GM23338 (cell line): ENCODE measurements at regions not wholly inside any gene's neighbourhood (a gene's known extent, or its start where the extent isn't known, plus 50 kb on each side); places are given as distances from the start of the nearest gene placed in this dataset.
"Not testable (repeated sequence)": the region's sequence is repeated elsewhere in the genome, so short reads cannot be mapped to it uniquely, and the experiment has no call there.

Source experiments
- ATAC-seq: fragments of 200-7000 bp; cut with Tn5 transposase; 3 replicates; pipeline ENCODE4 v1.9.1; 2020
- DNase-seq: peaks from one replicate; pipeline ENCODE4 v3.0.0-alpha.2; 2015; ENCODE audit warnings: low spot score
- H2AFZ ChIP-seq: fragments of 200-600 bp; sonication (generic); 2 replicates; pipeline ENCODE4 v1.8.0; 2016; ENCODE audit warnings: antibody characterized with exemption, mild to moderate bottlenecking, moderate library complexity
- H3F3A ChIP-seq: fragments of 200-600 bp; sonication (generic); replicated peaks from 2 replicates; pipeline ENCODE4 v1.8.0; 2017; ENCODE audit warnings: antibody characterized with exemption, mixed run types, low read depth
- H3K27ac ChIP-seq: fragments of 200-600 bp; sonication (generic); 2 replicates; pipeline ENCODE4 v1.6.1; 2016; ENCODE audit warnings: low read depth
- H3K27me3 ChIP-seq: fragments of 200-600 bp; sonication (generic); 2 replicates; pipeline ENCODE4 v1.8.0; 2016; ENCODE audit warnings: mild to moderate bottlenecking, mixed run types, moderate library complexity; ENCODE audit not compliant: insufficient read depth
- H3K36me3 ChIP-seq: fragments of 200-600 bp; sonication (generic); 2 replicates; pipeline ENCODE4 v1.8.0; 2016; ENCODE audit warnings: mild to moderate bottlenecking; ENCODE audit not compliant: insufficient read depth
- H3K4me1 ChIP-seq: fragments of 200-600 bp; sonication (generic); 2 replicates; pipeline ENCODE4 v1.8.0; 2016; ENCODE audit warnings: mild to moderate bottlenecking, moderate library complexity; ENCODE audit not compliant: insufficient read depth
- H3K4me2 ChIP-seq: fragments of 200-600 bp; sonication (generic); 2 replicates; pipeline ENCODE4 v1.7.1; 2017; ENCODE audit warnings: mixed run types
- H3K4me3 ChIP-seq: fragments of 200-600 bp; sonication (generic); 2 replicates; pipeline ENCODE4 v1.6.1; 2016; ENCODE audit warnings: mixed run types
- H3K79me2 ChIP-seq: fragments of 200-600 bp; sonication (generic); replicated peaks from 2 replicates; pipeline ENCODE4 v1.8.0; 2017; ENCODE audit warnings: mild to moderate bottlenecking; ENCODE audit not compliant: insufficient read depth
- H3K9me2 ChIP-seq: fragments of 200-600 bp; sonication (generic); 2 replicates; pipeline ENCODE4 v1.8.0; 2017; ENCODE audit not compliant: insufficient read depth
- H4K20me1 ChIP-seq: fragments of 200-600 bp; sonication (generic); replicated peaks from 2 replicates; pipeline ENCODE4 v1.8.0; 2017; ENCODE audit warnings: mild to moderate bottlenecking; ENCODE audit not compliant: insufficient read depth
- H3K27ac Mint-ChIP-seq: 2 replicates; pipeline ENCODE4 v1.8.0; 2020; ENCODE audit warnings: inconsistent platforms, mild to moderate bottlenecking, moderate library complexity, mixed read lengths
- H3K27me3 Mint-ChIP-seq: 3 replicates; pipeline ENCODE4 v1.8.0; 2022; ENCODE audit warnings: low read depth, mild to moderate bottlenecking, moderate library complexity, mixed read lengths, inconsistent platforms; ENCODE audit not compliant: insufficient read depth, poor library complexity
- H3K36me3 Mint-ChIP-seq: 3 replicates; pipeline ENCODE4 v1.8.0; 2021; ENCODE audit warnings: low read depth, mild to moderate bottlenecking, inconsistent platforms, moderate library complexity, mixed read lengths
- H3K4me1 Mint-ChIP-seq: 3 replicates; pipeline ENCODE4 v1.8.0; 2020; ENCODE audit warnings: mild to moderate bottlenecking, inconsistent platforms, mixed read lengths
- H3K4me3 Mint-ChIP-seq: 3 replicates; pipeline ENCODE4 v1.8.0; 2021; ENCODE audit warnings: moderate library complexity, mild to moderate bottlenecking, inconsistent platforms, mixed read lengths
- H3K9me3 Mint-ChIP-seq: 3 replicates; pipeline ENCODE4 v1.8.0; 2020; ENCODE audit warnings: moderate library complexity, mild to moderate bottlenecking, inconsistent platforms, mixed read lengths

- H3K27me3 ChIP-seq, H3F3A ChIP-seq, H3K4me1 ChIP-seq, H4K20me1 ChIP-seq, H3K27me3 Mint-ChIP-seq, H3K4me1 Mint-ChIP-seq, H3K9me2 ChIP-seq, H2AFZ ChIP-seq, H3K9me3 Mint-ChIP-seq, H3K27ac ChIP-seq, H3K79me2 ChIP-seq, H3K4me2 ChIP-seq, H3K36me3 ChIP-seq, H3K36me3 Mint-ChIP-seq, H3K27ac Mint-ChIP-seq, H3K4me3 ChIP-seq, ATAC-seq, DNase-seq, H3K4me3 Mint-ChIP-seq: not testable (repeated sequence)
These were observed 260.2 kb downstream of the BCL2L11 start for GRCh38 chr2:111380733-111381439.

GRCh38 chr2:111381530-111382306 is 261.0 kb downstream of the BCL2L11 start:
- not testable (repeated sequence) for DNase-seq, H2AFZ ChIP-seq, H3K36me3 Mint-ChIP-seq, H3K4me2 ChIP-seq, H3K27me3 ChIP-seq, H4K20me1 ChIP-seq, ATAC-seq, H3K27me3 Mint-ChIP-seq, H3K36me3 ChIP-seq, H3K9me2 ChIP-seq, H3K4me3 Mint-ChIP-seq, H3K79me2 ChIP-seq, H3F3A ChIP-seq, H3K27ac Mint-ChIP-seq, H3K4me1 Mint-ChIP-seq, H3K4me3 ChIP-seq, H3K4me1 ChIP-seq, H3K27ac ChIP-seq, H3K9me3 Mint-ChIP-seq

- not testable (repeated sequence) for DNase-seq, H3K4me3 ChIP-seq, H3K4me1 ChIP-seq, H2AFZ ChIP-seq, H3K4me3 Mint-ChIP-seq, H3K79me2 ChIP-seq, H3K4me1 Mint-ChIP-seq, H3K27ac Mint-ChIP-seq, ATAC-seq, H3K9me2 ChIP-seq, H3F3A ChIP-seq, H3K36me3 ChIP-seq, H3K27me3 Mint-ChIP-seq, H3K27ac ChIP-seq, H3K9me3 Mint-ChIP-seq, H3K36me3 Mint-ChIP-seq, H3K27me3 ChIP-seq, H3K4me2 ChIP-seq, H4K20me1 ChIP-seq
These were observed 261.8 kb downstream of the BCL2L11 start for GRCh38 chr2:111382507-111382906.

GRCh38 chr2:111383311-111383710 is 262.6 kb downstream of the BCL2L11 start:
- ATAC-seq, H3K4me3 Mint-ChIP-seq, H3K9me2 ChIP-seq, H3K4me1 Mint-ChIP-seq, H3K36me3 Mint-ChIP-seq, H3F3A ChIP-seq, H2AFZ ChIP-seq, H3K4me1 ChIP-seq, H3K27ac Mint-ChIP-seq, H3K4me2 ChIP-seq, H3K27me3 Mint-ChIP-seq, H3K4me3 ChIP-seq, DNase-seq, H3K27ac ChIP-seq, H3K79me2 ChIP-seq, H3K27me3 ChIP-seq, H3K9me3 Mint-ChIP-seq, H4K20me1 ChIP-seq, H3K36me3 ChIP-seq: not testable (repeated sequence)

GRCh38 chr2:111385226-111385957 is 264.7 kb downstream of the BCL2L11 start:
- ATAC-seq, H3K9me3 Mint-ChIP-seq, H3K4me3 ChIP-seq, H3F3A ChIP-seq, DNase-seq, H3K4me3 Mint-ChIP-seq, H3K27ac ChIP-seq, H3K4me1 ChIP-seq, H3K27me3 Mint-ChIP-seq, H3K36me3 Mint-ChIP-seq, H3K4me1 Mint-ChIP-seq, H3K79me2 ChIP-seq, H3K9me2 ChIP-seq, H2AFZ ChIP-seq, H3K36me3 ChIP-seq, H3K4me2 ChIP-seq, H3K27me3 ChIP-seq, H4K20me1 ChIP-seq: not testable (repeated sequence)
- H3K27ac Mint-ChIP-seq = peak overlapping the region; percentile 64; the same call in 1 of the 2 replicates

- H3K79me2 ChIP-seq, H4K20me1 ChIP-seq, H3K4me1 Mint-ChIP-seq, H2AFZ ChIP-seq, H3K36me3 Mint-ChIP-seq, H3K9me3 Mint-ChIP-seq, H3K36me3 ChIP-seq, H3F3A ChIP-seq, H3K9me2 ChIP-seq, ATAC-seq, DNase-seq, H3K27me3 ChIP-seq, H3K27ac Mint-ChIP-seq, H3K4me3 ChIP-seq, H3K27me3 Mint-ChIP-seq, H3K27ac ChIP-seq, H3K4me1 ChIP-seq, H3K4me2 ChIP-seq, H3K4me3 Mint-ChIP-seq: not testable (repeated sequence)
These were observed 269.9 kb downstream of the BCL2L11 start for GRCh38 chr2:111390605-111391004.
